Fibroblast of lung (primary cell): ENCODE measurements at regions not wholly inside any gene's neighbourhood (a gene's known extent, or its start where the extent isn't known, plus 50 kb on each side); places are given as distances from the start of the nearest gene placed in this dataset.

Experiments
- DNase-seq, 2 donors: peaks; one replicate each; pipeline versions ENCODE4 v3.0.0 to v3.0.0-alpha.2; 2010; ENCODE audit warnings: low read depth in 2 of 2
- H2AFZ ChIP-seq: 2 replicates; pipeline ENCODE4 v1.5.1; 2012; ENCODE audit warnings: low read length, control low read depth, inconsistent platforms
- H3K27ac ChIP-seq: 2 replicates; pipeline ENCODE4 v1.5.1; 2011; ENCODE audit warnings: low read length, control low read depth; ENCODE audit not compliant: insufficient read depth
- H3K27me3 ChIP-seq: 2 replicates; pipeline ENCODE4 v1.5.1; 2011; ENCODE audit warnings: mild to moderate bottlenecking, low read length; ENCODE audit not compliant: control insufficient read depth, insufficient read depth
- H3K36me3 ChIP-seq: 2 replicates; pipeline ENCODE4 v1.5.1; 2011; ENCODE audit warnings: low read length; ENCODE audit not compliant: control insufficient read depth, insufficient read depth
- H3K4me1 ChIP-seq: 2 replicates; pipeline ENCODE4 v1.5.1; 2011; ENCODE audit warnings: low read length; ENCODE audit not compliant: control insufficient read depth, insufficient read depth; ENCODE audit errors: extremely low read depth
- H3K4me2 ChIP-seq: 2 replicates; pipeline ENCODE4 v1.5.1; 2011; ENCODE audit warnings: low read length, control low read depth; ENCODE audit not compliant: insufficient read depth; ENCODE audit errors: extremely low read depth
- H3K4me3 ChIP-seq, 4 experiments: fragments of 200-600 bp in 1 of 4; sonication (generic) in 1 of 4; replicated peaks in 1 of 4; 2 replicates each; pipeline ENCODE4 v1.5.1; 2011 to 2016; ENCODE audit warnings: low read length in 4 of 4, low read depth in 3 of 4, mild to moderate bottlenecking in 3 of 4, control low read depth in 2 of 4, inconsistent platforms in 1 of 4, mixed read lengths in 1 of 4; ENCODE audit not compliant: insufficient read depth in 1 of 4; ENCODE audit errors: control extremely low read depth in 1 of 4
- H3K79me2 ChIP-seq: 2 replicates; pipeline ENCODE4 v1.5.1; 2012; ENCODE audit warnings: mild to moderate bottlenecking, low read length, inconsistent platforms; ENCODE audit not compliant: control insufficient read depth, insufficient read depth
- H3K9ac ChIP-seq: 2 replicates; pipeline ENCODE4 v1.5.1; 2011; ENCODE audit warnings: mild to moderate bottlenecking, low read length, control low read depth; ENCODE audit not compliant: insufficient read depth
- H3K9me3 ChIP-seq: 2 replicates; pipeline ENCODE4 v1.5.1; 2012; ENCODE audit warnings: low read depth, low read length; ENCODE audit not compliant: control insufficient read depth, insufficient read depth
- H4K20me1 ChIP-seq: 2 replicates; pipeline ENCODE4 v1.5.1; 2011; ENCODE audit warnings: low read length; ENCODE audit not compliant: control insufficient read depth, insufficient read depth; ENCODE audit errors: extremely low read depth
- EZH2 ChIP-seq: IDR thresholded peaks from 2 replicates; pipeline ENCODE4 v1.5.1; 2012; ENCODE audit warnings: low read length, control low read depth, mild to moderate bottlenecking; ENCODE audit errors: missing control alignments
- TF ChIP-seq, protein P1 (sequence below), 2 donors: IDR thresholded peaks in 1 of 2; conservative IDR thresholded peaks in 1 of 2; 1 replicate in 1 of 2; 2 replicates in 1 of 2; pipeline ENCODE4 v1.5.1; 2011 to 2012; ENCODE audit warnings: low read length in 2 of 2, control low read depth in 1 of 2, inconsistent platforms in 1 of 2, low read depth in 1 of 2, mild to moderate bottlenecking in 1 of 2

DNA sequence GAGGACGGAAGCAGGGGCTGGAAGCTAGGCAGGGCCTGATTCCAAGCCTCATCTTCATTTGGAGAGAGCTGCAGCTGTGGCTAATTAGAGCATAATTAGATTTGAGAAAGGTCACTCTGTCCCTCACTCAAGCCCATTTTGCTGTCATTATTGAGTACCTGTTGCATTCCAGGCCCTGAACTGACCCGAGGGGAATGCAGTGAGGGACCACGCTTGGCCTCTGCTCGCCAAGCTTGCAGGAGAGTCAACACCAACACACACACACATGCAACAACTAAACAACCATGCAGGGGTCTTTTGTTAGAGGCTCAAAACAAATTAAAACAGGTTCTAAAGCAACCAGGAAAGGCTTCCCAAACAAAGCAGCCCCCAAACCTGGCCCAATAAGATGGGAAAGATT lies 52.7 kb upstream of the MAMLD1 start:
- no peak overlapping the region for H2AFZ ChIP-seq
- H3K36me3 ChIP-seq = no peaks in the 10 kb centered on the region
- no peaks in the 10 kb centered on the region for H3K9me3 ChIP-seq
- H4K20me1 ChIP-seq = no peaks in the 10 kb centered on the region
- DNase-seq = no peak
- H3K4me2 ChIP-seq = no peak overlapping the region
- no peak overlapping the region for H3K9ac ChIP-seq
- TF ChIP-seq, protein P1, sequence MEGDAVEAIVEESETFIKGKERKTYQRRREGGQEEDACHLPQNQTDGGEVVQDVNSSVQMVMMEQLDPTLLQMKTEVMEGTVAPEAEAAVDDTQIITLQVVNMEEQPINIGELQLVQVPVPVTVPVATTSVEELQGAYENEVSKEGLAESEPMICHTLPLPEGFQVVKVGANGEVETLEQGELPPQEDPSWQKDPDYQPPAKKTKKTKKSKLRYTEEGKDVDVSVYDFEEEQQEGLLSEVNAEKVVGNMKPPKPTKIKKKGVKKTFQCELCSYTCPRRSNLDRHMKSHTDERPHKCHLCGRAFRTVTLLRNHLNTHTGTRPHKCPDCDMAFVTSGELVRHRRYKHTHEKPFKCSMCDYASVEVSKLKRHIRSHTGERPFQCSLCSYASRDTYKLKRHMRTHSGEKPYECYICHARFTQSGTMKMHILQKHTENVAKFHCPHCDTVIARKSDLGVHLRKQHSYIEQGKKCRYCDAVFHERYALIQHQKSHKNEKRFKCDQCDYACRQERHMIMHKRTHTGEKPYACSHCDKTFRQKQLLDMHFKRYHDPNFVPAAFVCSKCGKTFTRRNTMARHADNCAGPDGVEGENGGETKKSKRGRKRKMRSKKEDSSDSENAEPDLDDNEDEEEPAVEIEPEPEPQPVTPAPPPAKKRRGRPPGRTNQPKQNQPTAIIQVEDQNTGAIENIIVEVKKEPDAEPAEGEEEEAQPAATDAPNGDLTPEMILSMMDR (conservative IDR thresholded peaks at IDR 0.05 in 1 of 2, IDR thresholded peaks at IDR 0.05 in 1 of 2; ENCODE audit: low read depth in 1 of 2, low read length in 2 of 2) = no peak
- TF ChIP-seq EZH2 = no peak
- no peaks in the 10 kb centered on the region for H3K79me2 ChIP-seq
- no peaks in the 10 kb centered on the region for H3K4me1 ChIP-seq
- no peak overlapping the region for H3K27ac ChIP-seq
- no peaks in the 10 kb centered on the region for H3K27me3 ChIP-seq
- H3K4me3 ChIP-seq = no peak overlapping the region

DNA sequence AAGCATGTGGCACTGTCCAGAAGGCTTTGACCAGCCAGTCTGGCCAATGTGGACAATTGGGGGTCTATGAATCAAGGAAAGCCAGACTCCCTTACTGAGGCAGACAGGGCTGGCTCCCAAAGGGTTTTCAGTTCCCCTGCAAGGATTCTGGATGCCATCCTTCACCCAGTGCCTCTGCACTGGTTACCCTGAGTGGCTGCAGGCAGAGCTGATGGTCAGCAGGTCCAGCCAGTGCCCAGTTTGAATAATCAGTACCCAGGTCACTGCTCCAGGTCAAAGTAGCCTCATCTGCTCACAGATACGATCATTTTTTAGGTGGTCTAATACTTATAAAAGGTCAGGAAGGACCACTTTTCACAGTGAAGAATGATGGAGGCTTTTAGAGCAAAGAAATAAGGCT lies 52.2 kb upstream of the MAMLD1 start:
- H3K9ac ChIP-seq = no peak overlapping the region
- no peak overlapping the region for H3K27ac ChIP-seq
- no peaks in the 10 kb centered on the region for H4K20me1 ChIP-seq
- TF ChIP-seq, protein P1 (conservative IDR thresholded peaks at IDR 0.05 in 1 of 2, IDR thresholded peaks at IDR 0.05 in 1 of 2; ENCODE audit: low read depth in 1 of 2, low read length in 2 of 2) = no peak
- H3K4me1 ChIP-seq = no peaks in the 10 kb centered on the region
- H2AFZ ChIP-seq = no peak overlapping the region
- H3K36me3 ChIP-seq = no peaks in the 10 kb centered on the region
- H3K27me3 ChIP-seq = no peaks in the 10 kb centered on the region
- H3K4me3 ChIP-seq = no peak overlapping the region
- H3K9me3 ChIP-seq = no peaks in the 10 kb centered on the region
- H3K4me2 ChIP-seq = no peak overlapping the region
- no peaks in the 10 kb centered on the region for H3K79me2 ChIP-seq
- DNase-seq = no peak

DNA sequence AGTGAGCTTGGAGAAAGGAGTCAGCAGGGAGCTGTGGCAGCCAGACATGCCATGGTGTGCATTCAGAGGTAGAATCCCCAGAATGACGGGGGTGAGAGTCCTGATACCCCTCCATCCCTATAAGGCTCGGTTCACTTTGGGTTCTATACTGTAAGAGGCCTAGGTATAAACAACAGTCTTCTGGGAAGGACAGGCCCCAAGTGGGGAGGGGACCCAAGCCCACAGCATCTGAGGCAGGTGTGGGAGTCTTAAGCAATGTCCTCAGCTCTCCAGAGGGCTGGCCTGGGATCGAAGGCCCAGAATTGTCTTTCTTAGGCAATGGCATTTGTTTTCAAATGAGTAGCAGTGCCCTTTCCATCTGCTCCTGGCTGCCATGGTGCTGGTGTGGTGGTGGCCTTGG lies 50.2 kb upstream of the MAMLD1 start:
- Histone ChIP-seq H3K9ac (no peak overlapping the region), H3K27ac (no peak overlapping the region), H3K4me2 (no peak overlapping the region), H2AFZ (no peak overlapping the region), H3K79me2 (no peaks in the 10 kb centered on the region), H3K4me3 (no peak overlapping the region), H3K27me3 (no peaks in the 10 kb centered on the region), H3K4me1 (no peaks in the 10 kb centered on the region), H4K20me1 (no peaks in the 10 kb centered on the region), H3K36me3 (no peaks in the 10 kb centered on the region), H3K9me3 (no peaks in the 10 kb centered on the region)
- DNase-seq = no peak
- TF ChIP-seq, protein P1 (conservative IDR thresholded peaks at IDR 0.05 in 1 of 2, IDR thresholded peaks at IDR 0.05 in 1 of 2; ENCODE audit: low read depth in 1 of 2, low read length in 2 of 2) = no peak
- no peak for TF ChIP-seq EZH2
